Smooth muscle cell (in vitro differentiated cells): ENCODE measurements at regions not wholly inside any gene's neighbourhood (a gene's known extent, or its start where the extent isn't known, plus 50 kb on each side); places are given as distances from the start of the nearest gene placed in this dataset.

Experiments used
- DNase-seq: peaks from one replicate; lab custom pipeline; 2025; ENCODE audit not compliant: unreplicated experiment; lab: John Stamatoyannopoulos, UW
- H2AFZ ChIP-seq: fragments of 200-600 bp; sonication (generic); 2 replicates; pipeline ENCODE4 v1.6.0; 2016; ENCODE audit warnings: antibody characterized with exemption, low read depth, mild to moderate bottlenecking
- H3F3A ChIP-seq: fragments of 200-600 bp; sonication (generic); 2 replicates; pipeline ENCODE4 v1.6.0; 2017; ENCODE audit warnings: antibody characterized with exemption, low read depth
- H3K27ac ChIP-seq: fragments of 200-600 bp; sonication (generic); 2 replicates; pipeline ENCODE4 v1.5.1; 2016; ENCODE audit warnings: low read depth, mild to moderate bottlenecking
- H3K27me3 ChIP-seq: fragments of 200-600 bp; sonication (generic); 2 replicates; pipeline ENCODE4 v1.6.1; 2016; ENCODE audit warnings: low read depth, mild to moderate bottlenecking
- H3K36me3 ChIP-seq: fragments of 200-600 bp; sonication (generic); 2 replicates; pipeline ENCODE4 v1.5.1; 2016; ENCODE audit warnings: low read depth
- H3K4me1 ChIP-seq: fragments of 200-600 bp; sonication (generic); 2 replicates; pipeline ENCODE4 v1.5.1; 2016; ENCODE audit warnings: low read depth
- H3K4me2 ChIP-seq: fragments of 200-600 bp; sonication (generic); 2 replicates; pipeline ENCODE4 v1.6.0; 2016; ENCODE audit warnings: mild to moderate bottlenecking
- H3K4me3 ChIP-seq: fragments of 200-600 bp; sonication (generic); 2 replicates; pipeline ENCODE4 v1.5.1; 2016; ENCODE audit warnings: mild to moderate bottlenecking
- H3K79me2 ChIP-seq: fragments of 200-600 bp; sonication (generic); 2 replicates; pipeline ENCODE4 v1.6.0; 2016; ENCODE audit warnings: low read depth, mild to moderate bottlenecking
- H3K9ac ChIP-seq: fragments of 200-600 bp; sonication (generic); 2 replicates; pipeline ENCODE4 v1.6.0; 2016; ENCODE audit warnings: low read depth
- H3K9me3 ChIP-seq: fragments of 200-600 bp; sonication (generic); replicated peaks from 2 replicates; pipeline ENCODE4 v1.5.1; 2016; ENCODE audit warnings: low read depth
- H4K20me1 ChIP-seq: fragments of 200-600 bp; sonication (generic); 2 replicates; pipeline ENCODE4 v1.6.0; 2016; ENCODE audit warnings: low read depth
- WGBS: methylation state at CpG from one replicate; pipeline ENCODE4 v1.1.7; 2016; ENCODE audit warnings: low lambda C conversion rate; 5-methylcytosine and 5-hydroxymethylcytosine counted together
- TF ChIP-seq, protein P1 (sequence below): fragments of 200-600 bp; sonication (generic); IDR thresholded peaks from 2 replicates; pipeline ENCODE4 v1.5.1; 2017; ENCODE audit warnings: borderline replicate concordance, mild to moderate bottlenecking, antibody characterized with exemption; ENCODE audit not compliant: insufficient read depth, poor library complexity, severe bottlenecking

DNA sequence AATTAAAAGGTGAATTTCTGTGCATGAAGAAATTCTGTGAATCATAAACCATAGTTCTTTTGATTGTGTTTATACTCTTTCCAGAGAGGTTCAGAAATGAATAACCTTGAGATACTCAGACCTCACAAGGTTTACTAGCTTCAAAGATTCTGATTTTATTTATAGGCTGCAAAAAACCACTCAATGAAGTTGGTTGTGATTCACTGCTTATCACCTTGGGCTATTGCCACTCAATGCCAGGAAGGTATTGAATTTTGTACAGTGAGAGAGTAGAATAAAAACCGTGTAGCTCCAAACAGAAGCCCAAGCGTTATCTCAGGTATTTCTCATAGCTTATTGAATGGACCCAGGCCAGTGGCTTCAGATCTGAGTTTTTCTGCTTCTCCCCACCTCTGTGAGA, 118.7 kb downstream of the FHIP1A start:
- Histone ChIP-seq H3K4me1 (peaks cover 3% of the 10 kb centered on the region), H2AFZ (no peak overlapping the region), H3K9ac (no peak overlapping the region), H3K9me3 (no peaks in the 10 kb centered on the region), H3K27me3 (no peaks in the 10 kb centered on the region), H3K36me3 (no peaks in the 10 kb centered on the region), H3K4me3 (no peak overlapping the region), H3F3A (no peaks in the 10 kb centered on the region), H3K27ac (no peak overlapping the region), H3K79me2 (no peaks in the 10 kb centered on the region), H3K4me2 (no peak overlapping the region), H4K20me1 (no peaks in the 10 kb centered on the region)
- no peak for DNase-seq
- 96% methylated on average over 2 of the region's 2 CpGs for WGBS
- TF ChIP-seq, protein P1, sequence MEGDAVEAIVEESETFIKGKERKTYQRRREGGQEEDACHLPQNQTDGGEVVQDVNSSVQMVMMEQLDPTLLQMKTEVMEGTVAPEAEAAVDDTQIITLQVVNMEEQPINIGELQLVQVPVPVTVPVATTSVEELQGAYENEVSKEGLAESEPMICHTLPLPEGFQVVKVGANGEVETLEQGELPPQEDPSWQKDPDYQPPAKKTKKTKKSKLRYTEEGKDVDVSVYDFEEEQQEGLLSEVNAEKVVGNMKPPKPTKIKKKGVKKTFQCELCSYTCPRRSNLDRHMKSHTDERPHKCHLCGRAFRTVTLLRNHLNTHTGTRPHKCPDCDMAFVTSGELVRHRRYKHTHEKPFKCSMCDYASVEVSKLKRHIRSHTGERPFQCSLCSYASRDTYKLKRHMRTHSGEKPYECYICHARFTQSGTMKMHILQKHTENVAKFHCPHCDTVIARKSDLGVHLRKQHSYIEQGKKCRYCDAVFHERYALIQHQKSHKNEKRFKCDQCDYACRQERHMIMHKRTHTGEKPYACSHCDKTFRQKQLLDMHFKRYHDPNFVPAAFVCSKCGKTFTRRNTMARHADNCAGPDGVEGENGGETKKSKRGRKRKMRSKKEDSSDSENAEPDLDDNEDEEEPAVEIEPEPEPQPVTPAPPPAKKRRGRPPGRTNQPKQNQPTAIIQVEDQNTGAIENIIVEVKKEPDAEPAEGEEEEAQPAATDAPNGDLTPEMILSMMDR = no peak

DNA sequence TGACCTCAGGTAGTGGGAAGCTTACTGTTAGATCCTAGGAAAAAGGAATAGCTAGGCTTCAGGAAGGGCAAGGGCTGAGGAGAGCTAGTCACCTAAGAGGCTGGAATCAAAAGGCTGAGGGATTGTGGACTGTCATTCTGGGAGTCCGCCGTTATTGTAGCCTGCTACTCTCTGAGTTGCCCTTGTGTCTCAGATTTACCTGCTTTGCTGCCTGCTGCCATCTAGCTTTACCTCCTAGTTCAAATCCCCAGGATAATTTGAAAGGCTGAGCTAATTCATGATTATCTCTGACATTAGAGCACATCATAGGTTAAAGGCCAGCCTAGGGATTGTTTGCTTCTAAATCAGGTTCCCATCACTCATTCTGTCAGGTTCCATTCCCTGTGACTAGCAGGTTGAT, 120.2 kb downstream of the FHIP1A start:
- no peak overlapping the region for H2AFZ ChIP-seq
- H3K36me3 ChIP-seq = no peaks in the 10 kb centered on the region
- no peak overlapping the region for H3K4me2 ChIP-seq
- no peaks in the 10 kb centered on the region for H3K27me3 ChIP-seq
- H3K79me2 ChIP-seq = no peaks in the 10 kb centered on the region
- no peaks in the 10 kb centered on the region for H4K20me1 ChIP-seq
- WGBS = 79% methylated on average over 2 of the region's 2 CpGs
- H3F3A ChIP-seq = no peaks in the 10 kb centered on the region
- no peak for DNase-seq
- TF ChIP-seq, protein P1 = no peak
- H3K4me1 ChIP-seq = peaks cover 3% of the 10 kb centered on the region
- no peak overlapping the region for H3K4me3 ChIP-seq
- no peak overlapping the region for H3K27ac ChIP-seq
- H3K9ac ChIP-seq = no peak overlapping the region
- no peaks in the 10 kb centered on the region for H3K9me3 ChIP-seq

DNA sequence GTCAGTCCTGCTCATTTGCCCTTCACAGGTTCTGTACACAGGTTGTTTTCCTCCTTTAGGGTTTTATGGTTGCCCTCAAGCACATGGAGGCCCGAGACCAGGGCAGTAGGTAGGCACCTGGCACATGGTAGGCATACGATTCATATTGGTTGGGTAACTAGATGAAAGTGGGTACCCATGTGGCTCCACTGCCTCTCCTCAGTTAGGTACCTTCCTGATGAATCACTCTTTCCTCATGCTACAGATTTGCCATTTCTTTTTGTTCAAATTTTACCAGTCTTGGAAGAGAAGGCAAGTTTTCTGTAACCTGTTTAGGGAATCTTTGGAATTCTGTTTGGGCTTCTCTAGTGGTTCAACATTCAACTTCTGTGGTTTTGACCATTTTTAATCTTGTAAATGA, 121.3 kb downstream of the FHIP1A start:
- Histone ChIP-seq H4K20me1 (no peaks in the 10 kb centered on the region), H3K9ac (no peak overlapping the region), H3K9me3 (no peaks in the 10 kb centered on the region), H3K27me3 (no peaks in the 10 kb centered on the region), H3K4me2 (no peak overlapping the region), H3F3A (no peaks in the 10 kb centered on the region), H3K79me2 (no peaks in the 10 kb centered on the region), H3K36me3 (no peaks in the 10 kb centered on the region), H2AFZ (no peak overlapping the region), H3K4me3 (no peak overlapping the region), H3K4me1 (no peaks in the 10 kb centered on the region), H3K27ac (no peak overlapping the region)
- WGBS = 81% methylated on average over 2 of the region's 2 CpGs
- TF ChIP-seq, protein P1 = no peak
- no peak for DNase-seq

DNA sequence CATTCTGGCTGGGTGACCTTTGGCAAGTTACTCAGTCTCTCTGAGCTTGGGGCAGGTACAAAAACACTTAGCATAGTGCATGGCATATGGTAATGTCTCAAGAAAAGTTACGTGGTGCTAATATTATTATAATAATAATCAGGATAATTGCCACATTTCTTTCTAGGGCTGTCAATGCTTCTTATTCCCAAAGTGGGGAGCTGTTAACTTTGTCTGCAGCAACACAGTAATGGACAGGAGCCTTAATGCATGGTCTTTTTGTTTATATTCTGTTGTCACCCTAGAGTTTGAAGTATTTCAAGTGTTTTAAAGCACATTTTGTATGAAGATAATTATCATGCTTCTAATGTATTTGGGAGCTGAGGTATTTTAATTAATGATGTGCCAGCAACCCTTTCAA, 121.8 kb downstream of the FHIP1A start:
- Histone ChIP-seq H3K4me1 (no peaks in the 10 kb centered on the region), H3K36me3 (no peaks in the 10 kb centered on the region), H4K20me1 (no peaks in the 10 kb centered on the region), H3K9ac (no peak overlapping the region), H3F3A (no peaks in the 10 kb centered on the region), H3K9me3 (no peaks in the 10 kb centered on the region), H2AFZ (no peak overlapping the region), H3K27me3 (no peaks in the 10 kb centered on the region), H3K4me3 (no peak overlapping the region), H3K27ac (no peak overlapping the region), H3K4me2 (no peak overlapping the region), H3K79me2 (no peaks in the 10 kb centered on the region)
- DNase-seq = no peak
- TF ChIP-seq, protein P1 = peak; percentile 24
- WGBS = 80% methylated on average over 1 of the region's 1 CpG
